Neuronal stem cell (in vitro differentiated cells): ENCODE measurements at regions not wholly inside any gene's neighbourhood (a gene's known extent, or its start where the extent isn't known, plus 50 kb on each side); places are given as distances from the start of the nearest gene placed in this dataset.

ENCODE experiments used
- DNase-seq: peaks from one replicate; pipeline ENCODE4 v3.0.0-alpha.2; 2013; ENCODE audit warnings: low spot score
- H2AFZ ChIP-seq: one replicate; pipeline ENCODE4 v1.6.1; 2013; ENCODE audit warnings: mild to moderate bottlenecking, low read length, inconsistent platforms
- H2AK5ac ChIP-seq: 2 replicates; pipeline ENCODE4 v1.6.1; 2013; ENCODE audit warnings: low read depth, mild to moderate bottlenecking, inconsistent platforms, low read length, moderate library complexity, mixed read lengths
- H2BK120ac ChIP-seq: 2 replicates; pipeline ENCODE4 v1.6.1; 2013; ENCODE audit warnings: low read depth, mild to moderate bottlenecking, inconsistent platforms, low read length, moderate library complexity, mixed read lengths
- H2BK12ac ChIP-seq: one replicate; pipeline ENCODE4 v1.6.1; 2013; ENCODE audit warnings: low read length, inconsistent platforms
- H2BK15ac ChIP-seq: 2 replicates; pipeline ENCODE4 v1.6.1; 2013; ENCODE audit warnings: mild to moderate bottlenecking, low read length, inconsistent platforms, mixed read lengths
- H2BK5ac ChIP-seq: one replicate; pipeline ENCODE4 v1.6.1; 2013; ENCODE audit warnings: inconsistent platforms, mild to moderate bottlenecking, low read length, moderate library complexity
- H3K14ac ChIP-seq: one replicate; pipeline ENCODE4 v1.6.1; 2013; ENCODE audit warnings: low read length, inconsistent platforms
- H3K18ac ChIP-seq: 2 replicates; pipeline ENCODE4 v1.6.1; 2013; ENCODE audit warnings: low read length, inconsistent platforms
- H3K23ac ChIP-seq: 2 replicates; pipeline ENCODE4 v1.6.1; 2013; ENCODE audit warnings: low read depth, mild to moderate bottlenecking, mixed read lengths, low read length, inconsistent platforms; ENCODE audit not compliant: poor library complexity
- H3K27ac ChIP-seq: replicated peaks from 3 replicates; pipeline ENCODE4 v1.5.1; 2013; ENCODE audit warnings: low read length, inconsistent platforms
- H3K27me3 ChIP-seq, 3 experiments: 2 replicates each; pipeline ENCODE4 v1.6.1; 2013; ENCODE audit warnings: low read length in 3 of 3, mild to moderate bottlenecking in 2 of 3, inconsistent platforms in 1 of 3, low read depth in 1 of 3, mixed read lengths in 1 of 3, moderate library complexity in 1 of 3; ENCODE audit not compliant: control insufficient read depth in 3 of 3, insufficient read depth in 3 of 3
- H3K36me3 ChIP-seq, 2 donors: replicated peaks in 1 of 2; 2 replicates each; pipeline ENCODE4 v1.6.1; 2013; ENCODE audit warnings: low read length in 2 of 2; ENCODE audit not compliant: control insufficient read depth in 2 of 2, insufficient read depth in 2 of 2
- H3K4ac ChIP-seq: 2 replicates; pipeline ENCODE4 v1.6.1; 2013; ENCODE audit warnings: inconsistent platforms, mild to moderate bottlenecking, low read length, moderate library complexity
- H3K4me1 ChIP-seq, 2 donors: 1 replicate in 1 of 2; 2 replicates in 1 of 2; pipeline ENCODE4 v1.6.1; 2013; ENCODE audit warnings: low read length in 2 of 2, low read depth in 1 of 2; ENCODE audit not compliant: control insufficient read depth in 2 of 2, insufficient read depth in 1 of 2
- H3K4me2 ChIP-seq: one replicate; pipeline ENCODE4 v1.6.1; 2013; ENCODE audit warnings: mild to moderate bottlenecking, low read length, inconsistent platforms; ENCODE audit not compliant: insufficient read depth, poor library complexity, severe bottlenecking
- H3K4me3 ChIP-seq, 2 donors: 2 replicates each; pipeline ENCODE4 v1.5.1; 2013; ENCODE audit warnings: low read length in 2 of 2, mild to moderate bottlenecking in 2 of 2, inconsistent platforms in 1 of 2, moderate library complexity in 1 of 2
- H3K79me1 ChIP-seq: one replicate; pipeline ENCODE4 v1.6.1; 2013; ENCODE audit warnings: low read depth, mild to moderate bottlenecking, inconsistent platforms, low read length, moderate library complexity
- H3K9ac ChIP-seq: one replicate; pipeline ENCODE4 v1.6.1; 2013; ENCODE audit warnings: mild to moderate bottlenecking, low read depth, low read length, inconsistent platforms; ENCODE audit not compliant: poor library complexity
- H3K9me3 ChIP-seq, 2 donors: replicated peaks in 1 of 2; 2 replicates each; pipeline versions ENCODE3 to v1.6.1; 2013; ENCODE audit warnings: low read length in 2 of 2, mild to moderate bottlenecking in 2 of 2, inconsistent platforms in 1 of 2, low read depth in 1 of 2, mixed read lengths in 1 of 2, moderate library complexity in 1 of 2; ENCODE audit not compliant: control insufficient read depth in 2 of 2, insufficient read depth in 1 of 2
- H4K8ac ChIP-seq: one replicate; pipeline ENCODE4 v1.6.1; 2013; ENCODE audit warnings: low read depth, mild to moderate bottlenecking, inconsistent platforms, low read length, moderate library complexity
- H4K91ac ChIP-seq: one replicate; pipeline ENCODE4 v1.6.1; 2013; ENCODE audit warnings: low read length, low read depth, mild to moderate bottlenecking, inconsistent platforms; ENCODE audit not compliant: poor library complexity
- WGBS, 2 donors: extraction: QIAGEN DNeasy Blood & Tissue Kit; methylation state at CpG; one replicate each; pipeline ENCODE4 v1.1.7; 2013; ENCODE audit warnings: missing lambda C conversion rate in 2 of 2, mixed read lengths in 1 of 2; ENCODE audit not compliant: insufficient read length in 2 of 2, insufficient replicate concordance in 1 of 2; ENCODE audit errors: extremely low coverage in 2 of 2; 5-methylcytosine and 5-hydroxymethylcytosine counted together

DNA sequence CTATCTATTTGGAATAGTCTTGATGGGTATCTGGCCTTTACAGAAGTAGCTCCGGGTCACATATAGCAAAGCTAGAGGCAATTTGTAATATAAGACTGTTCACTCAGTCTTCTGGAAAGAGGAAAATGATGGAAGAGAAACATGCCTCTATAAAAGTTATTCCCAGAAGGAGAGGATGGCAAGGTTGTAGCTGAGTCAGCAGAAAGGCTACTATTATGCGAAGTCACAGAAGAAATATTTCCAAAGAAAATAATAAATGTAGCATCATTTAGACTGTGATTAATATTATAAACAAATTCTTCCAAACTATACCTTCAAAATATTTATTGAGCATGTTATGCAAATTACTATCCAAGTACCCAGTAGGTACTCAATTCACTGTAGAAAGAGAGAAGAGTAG is 1027.7 kb upstream of the TMEFF2 start:
- Histone ChIP-seq H3K79me1 (no peaks in the 10 kb centered on the region), H2BK5ac (no peak overlapping the region), H4K8ac (no peak overlapping the region), H4K91ac (no peak overlapping the region), H3K36me3 (no peaks in the 10 kb centered on the region), H3K9ac (no peak overlapping the region), H3K18ac (no peak overlapping the region), H3K23ac (no peak overlapping the region), H3K27ac (no peak overlapping the region), H3K27me3 (no peaks in the 10 kb centered on the region), H2AFZ (no peak overlapping the region), H2BK12ac (no peak overlapping the region), H3K4me2 (no peak overlapping the region), H3K4ac (no peak overlapping the region), H3K4me3 (no peak overlapping the region), H3K9me3 (no peaks in the 10 kb centered on the region), H2BK15ac (no peak overlapping the region), H3K4me1 (no peaks in the 10 kb centered on the region), H2AK5ac (no peak overlapping the region), H3K14ac (no peak overlapping the region), H2BK120ac (no peak overlapping the region)
- WGBS, 2 donors = no CpG with 5 or more reads among the region's 2 CpGs
- no peak for DNase-seq

DNA sequence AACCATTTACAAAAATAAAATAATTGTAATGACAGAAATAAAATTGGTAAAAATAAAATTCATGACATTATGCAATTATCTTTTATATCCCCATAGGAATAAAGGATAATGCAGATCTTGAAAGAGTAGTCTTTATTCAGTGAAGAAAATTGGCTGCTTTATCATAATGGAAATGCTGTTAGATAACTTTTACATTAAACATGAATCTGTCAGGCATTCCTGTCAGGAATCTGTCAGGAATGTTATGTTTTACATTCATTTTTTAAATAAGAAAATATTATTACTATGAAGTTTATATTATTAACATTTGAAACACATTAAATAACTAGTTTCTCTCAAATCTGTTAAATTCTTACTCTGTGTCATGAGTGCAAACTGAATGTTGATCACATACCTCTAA is 1024.7 kb upstream of the TMEFF2 start:
- DNase-seq = no peak
- no peak overlapping the region for H2AK5ac ChIP-seq

DNA sequence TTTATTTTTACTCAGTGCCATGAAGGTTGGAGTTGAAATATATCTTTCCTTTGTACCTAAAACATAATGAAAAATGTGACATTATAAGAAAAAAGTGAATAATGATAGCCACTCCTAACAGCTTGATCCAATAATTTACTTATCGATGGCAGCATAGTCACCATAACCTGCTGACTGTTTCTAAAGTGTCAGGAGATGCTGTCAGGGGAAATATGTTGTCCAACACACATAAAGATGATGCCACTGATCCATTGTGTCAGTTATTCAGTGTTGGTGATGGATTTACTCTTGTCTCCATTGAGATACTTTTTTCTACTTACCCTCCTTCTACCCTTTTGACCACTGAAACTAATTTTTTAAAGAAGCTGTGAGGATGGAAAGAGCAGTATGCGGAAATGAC is 1006.9 kb upstream of the TMEFF2 start:
- H3K9me3 ChIP-seq = no peaks in the 10 kb centered on the region
- no peak overlapping the region for H3K23ac ChIP-seq
- H3K18ac ChIP-seq = no peak overlapping the region
- no peak overlapping the region for H2BK12ac ChIP-seq
- no peak overlapping the region for H2BK15ac ChIP-seq
- no peak overlapping the region for H3K14ac ChIP-seq
- H3K4me1 ChIP-seq = no peaks in the 10 kb centered on the region
- no peak overlapping the region for H3K4ac ChIP-seq
- H2BK5ac ChIP-seq = no peak overlapping the region
- no peak overlapping the region for H3K27ac ChIP-seq
- H3K4me2 ChIP-seq = no peak overlapping the region
- H3K9ac ChIP-seq = no peak overlapping the region
- no CpG with 5 or more reads among the region's 2 CpGs for WGBS, 2 donors
- no peaks in the 10 kb centered on the region for H3K27me3 ChIP-seq
- no peak overlapping the region for H2AK5ac ChIP-seq
- H3K79me1 ChIP-seq = no peaks in the 10 kb centered on the region
- no peak overlapping the region for H4K8ac ChIP-seq
- H4K91ac ChIP-seq = no peak overlapping the region
- no peak overlapping the region for H2BK120ac ChIP-seq
- no peak for DNase-seq
- H3K4me3 ChIP-seq = no peak overlapping the region
- no peaks in the 10 kb centered on the region for H3K36me3 ChIP-seq
- H2AFZ ChIP-seq = no peak overlapping the region

More for the DNA sequence above, 1024.7 kb upstream of the TMEFF2 start:
- Histone ChIP-seq H3K18ac (no peak overlapping the region), H3K9me3 (no peaks in the 10 kb centered on the region), H4K8ac (no peak overlapping the region), H2BK5ac (no peak overlapping the region), H2BK12ac (no peak overlapping the region), H3K27ac (no peak overlapping the region), H3K14ac (no peak overlapping the region), H2AFZ (no peak overlapping the region), H2BK120ac (no peak overlapping the region), H3K9ac (no peak overlapping the region), H2BK15ac (no peak overlapping the region), H3K23ac (no peak overlapping the region), H3K79me1 (no peaks in the 10 kb centered on the region), H4K91ac (no peak overlapping the region), H3K4ac (no peak overlapping the region), H3K4me3 (no peak overlapping the region), H3K4me1 (no peaks in the 10 kb centered on the region), H3K27me3 (no peaks in the 10 kb centered on the region), H3K36me3 (no peaks in the 10 kb centered on the region), H3K4me2 (no peak overlapping the region)

DNA sequence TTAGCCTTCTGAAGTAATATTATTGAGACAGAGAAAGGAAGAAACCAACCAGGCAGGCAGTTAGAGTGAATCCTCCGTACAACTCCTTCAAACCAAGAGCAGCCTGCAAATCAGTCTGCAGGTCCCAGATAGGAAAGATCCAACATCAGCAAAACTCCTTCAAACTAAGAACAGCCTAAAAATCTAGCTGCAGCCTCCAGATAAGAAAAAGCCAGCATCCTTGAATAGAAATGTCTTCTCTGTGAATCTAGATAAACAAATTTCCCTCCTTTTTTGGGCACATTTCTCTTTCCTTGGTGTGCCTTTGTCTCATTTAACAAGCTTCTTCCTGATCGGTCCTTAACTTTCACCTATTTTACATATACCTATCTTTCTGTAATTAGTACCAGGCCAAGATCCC is 1004.6 kb upstream of the TMEFF2 start:
- Histone ChIP-seq H3K9me3 (no peaks in the 10 kb centered on the region), H3K27me3 (no peaks in the 10 kb centered on the region), H3K4me3 (no peak overlapping the region), H4K8ac (no peak overlapping the region), H3K4ac (no peak overlapping the region), H2BK12ac (no peak overlapping the region), H4K91ac (no peak overlapping the region), H2BK5ac (no peak overlapping the region), H3K27ac (no peak overlapping the region), H3K79me1 (no peaks in the 10 kb centered on the region), H3K9ac (no peak overlapping the region), H3K18ac (no peak overlapping the region), H3K23ac (no peak overlapping the region), H2AFZ (no peak overlapping the region), H3K14ac (no peak overlapping the region), H3K36me3 (no peaks in the 10 kb centered on the region), H2AK5ac (no peak overlapping the region), H2BK120ac (no peak overlapping the region), H3K4me1 (no peaks in the 10 kb centered on the region), H2BK15ac (no peak overlapping the region), H3K4me2 (no peak overlapping the region)
- no peak for DNase-seq
- no CpG with 5 or more reads among the region's 2 CpGs for WGBS, 2 donors
